UCSD-AML1 (cell line): ENCODE measurements at regions not wholly inside any gene's neighbourhood (a gene's known extent, or its start where the extent isn't known, plus 50 kb on each side); places are given as distances from the start of the nearest gene placed in this dataset.
"Not testable (repeated sequence)": the region's sequence is repeated elsewhere in the genome, so short reads cannot be mapped to it uniquely, and the experiment has no call there.

Source experiments
- DNase-seq: peaks from one replicate; lab custom pipeline; 2025; ENCODE audit not compliant: unreplicated experiment; lab: John Stamatoyannopoulos, UW

DNA sequence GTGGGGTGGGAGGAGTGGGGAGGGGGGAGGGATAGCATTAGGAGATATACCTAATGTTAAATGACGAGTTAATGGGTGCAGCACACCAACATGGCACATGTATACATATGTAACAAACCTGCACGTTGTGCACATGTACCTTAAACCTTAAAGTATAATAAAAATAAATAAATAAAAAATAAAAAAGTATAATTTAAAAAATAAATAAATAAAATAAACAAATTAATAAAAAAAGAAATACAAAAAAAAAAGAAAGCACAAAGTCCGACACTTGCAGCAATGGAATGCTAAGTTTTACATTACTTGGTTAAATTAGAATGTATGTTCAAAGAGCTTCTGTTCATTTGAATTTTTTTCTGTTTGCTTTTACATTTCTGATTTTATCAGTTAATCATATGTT is 236.5 kb upstream of the POGK start:
- not testable (repeated sequence) for DNase-seq

DNA sequence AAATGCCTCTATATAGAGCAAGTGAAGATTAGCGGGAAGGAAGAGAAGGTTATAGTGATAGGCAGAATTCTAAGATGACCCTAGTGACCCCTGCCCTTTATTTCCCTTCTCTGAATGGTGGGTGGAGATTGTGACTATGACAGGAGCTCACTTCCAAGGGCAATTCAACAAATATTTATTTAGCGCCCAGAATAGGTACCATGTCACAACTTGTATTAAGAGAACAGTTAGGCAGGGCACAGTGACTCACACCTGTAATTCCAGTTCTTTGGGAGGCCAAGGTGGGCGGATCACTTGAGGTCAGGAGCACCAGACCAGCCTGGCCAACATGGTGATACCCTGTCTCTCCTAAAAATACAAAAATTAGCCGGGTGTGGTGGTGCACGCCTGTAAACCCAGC is 236.0 kb upstream of the POGK start:
- DNase-seq, result no peak

DNA sequence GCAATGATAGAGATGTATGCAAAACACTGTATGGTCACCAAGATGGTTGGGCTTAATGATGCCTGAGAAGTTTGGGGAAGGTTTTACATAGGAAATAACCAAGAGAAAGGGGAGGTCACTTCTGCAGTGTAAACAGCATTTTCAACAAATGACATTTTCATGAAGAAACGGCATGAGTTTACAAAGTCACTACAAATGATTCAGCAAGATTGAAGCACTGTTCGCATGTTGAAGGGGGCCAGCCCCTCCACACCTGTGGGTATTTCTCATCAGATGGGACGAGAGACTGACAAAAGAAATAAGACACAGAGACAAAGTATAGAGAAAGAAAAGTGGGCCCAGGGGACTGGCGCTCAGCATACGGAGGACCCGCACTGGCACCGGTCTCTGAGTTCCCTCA is 234.1 kb upstream of the POGK start:
- no peak for DNase-seq

DNA sequence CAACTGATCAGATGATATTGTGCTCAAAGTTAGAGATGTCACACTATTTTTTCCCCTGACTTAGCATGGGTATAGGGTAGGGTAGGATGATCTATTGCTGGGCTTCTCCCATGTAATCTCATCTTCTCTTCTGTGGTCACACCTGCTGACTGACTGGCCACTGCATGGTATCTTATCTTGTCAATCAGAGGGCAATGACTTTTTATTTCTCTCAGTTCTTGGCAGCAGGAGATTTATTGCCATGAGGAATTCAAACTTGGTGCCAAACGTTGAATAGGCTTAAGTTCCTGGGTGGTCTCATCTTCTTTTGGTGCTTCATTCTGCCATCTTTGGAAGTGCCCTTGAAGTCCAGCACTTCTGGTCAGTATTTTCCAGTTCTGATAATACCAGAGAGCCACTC is 226.4 kb upstream of the POGK start:
- no peak for DNase-seq

DNA sequence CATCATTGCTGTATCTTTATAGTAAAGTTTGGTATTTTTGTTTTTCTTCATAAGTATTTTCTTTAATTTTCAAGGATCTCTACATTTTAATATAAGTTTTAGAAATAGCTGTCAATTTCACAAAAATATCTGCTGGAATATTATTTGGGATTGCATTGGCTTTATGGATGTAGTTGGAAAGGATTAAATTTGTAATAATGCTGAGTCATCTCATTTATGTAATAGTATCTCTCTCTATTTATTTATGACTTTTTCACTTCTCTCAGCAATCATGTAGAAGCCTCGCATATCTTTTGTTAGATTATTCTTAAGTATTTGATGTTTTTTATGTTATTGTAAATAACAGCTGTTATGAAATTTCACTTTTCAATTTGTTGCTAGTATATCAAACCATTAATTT is 223.1 kb upstream of the POGK start:
- DNase-seq, result no peak

DNA sequence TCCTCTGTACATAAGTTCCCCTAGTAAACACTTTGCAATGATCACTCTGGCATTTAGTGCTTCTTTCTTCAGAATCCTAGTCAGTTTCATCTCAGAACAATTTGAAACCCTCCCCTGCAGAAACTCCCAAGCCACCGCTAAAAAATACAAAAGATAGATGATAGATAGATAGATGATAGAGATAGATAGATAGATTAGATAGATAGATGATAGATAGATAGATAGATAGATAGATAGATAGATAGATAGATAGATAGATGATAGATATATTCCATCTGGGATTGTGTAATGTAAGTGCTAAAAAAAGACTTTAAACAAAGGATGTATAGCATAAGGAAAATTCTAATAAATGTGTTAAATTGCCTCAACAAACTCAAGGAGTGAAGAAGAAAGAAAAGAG is 212.6 kb upstream of the POGK start:
- DNase-seq, result no peak

DNA sequence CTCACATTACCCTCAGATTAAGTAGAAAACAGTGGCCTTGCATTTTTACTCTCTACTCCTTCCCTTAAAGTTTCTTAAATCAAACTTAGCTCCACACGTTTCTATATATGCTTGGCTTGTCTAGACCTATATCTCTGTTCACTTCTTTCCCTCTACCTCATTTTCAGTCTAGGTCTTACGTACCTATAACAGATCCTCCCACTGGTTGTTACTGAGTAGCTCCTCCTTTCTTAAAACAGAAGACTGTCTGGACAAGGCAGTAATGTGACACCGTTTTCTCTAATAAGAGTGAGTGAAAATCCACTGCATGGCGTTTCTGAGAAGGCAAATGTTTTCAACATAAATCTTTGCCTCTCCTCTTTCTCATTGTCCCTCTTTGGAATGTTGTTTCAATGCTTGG is 211.7 kb upstream of the POGK start:
- DNase-seq, result no peak

DNA sequence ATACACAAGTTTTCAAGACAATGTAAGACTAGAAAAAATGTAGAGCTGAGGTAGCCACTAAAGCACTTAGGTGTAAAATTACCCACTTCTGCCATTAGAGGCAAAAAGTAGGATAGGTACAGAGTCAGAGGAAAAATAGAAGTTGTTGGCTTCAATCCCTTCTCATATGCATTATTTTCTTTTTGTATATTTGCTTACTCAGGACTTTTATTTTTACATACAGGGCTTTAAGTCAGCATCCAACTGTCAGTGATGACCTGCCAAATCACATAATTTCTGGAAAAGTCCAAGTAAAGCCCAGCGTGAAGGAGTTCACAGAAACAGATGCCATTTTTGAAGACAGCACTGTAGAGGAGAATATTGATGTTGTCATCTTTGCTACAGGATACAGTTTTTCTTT is 211.0 kb upstream of the POGK start:
- no peak for DNase-seq

DNA sequence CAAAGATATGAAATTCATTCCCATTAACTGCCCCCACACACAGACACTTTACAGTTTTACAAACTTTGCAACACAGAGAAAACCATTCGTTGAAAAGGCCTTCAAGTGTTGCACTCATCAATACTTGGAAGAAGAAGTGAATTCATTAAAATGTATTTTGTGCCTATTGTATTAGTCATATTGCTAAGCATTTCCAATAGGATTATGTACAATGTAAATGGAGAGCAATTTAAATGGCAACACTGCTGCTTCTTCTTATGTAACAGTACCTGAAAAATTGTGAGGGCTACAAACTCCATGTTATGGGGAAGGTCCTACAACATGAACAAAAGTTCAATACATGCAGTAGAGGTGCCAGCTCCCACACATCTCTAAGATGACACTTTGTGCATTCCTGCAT is 209.3 kb upstream of the POGK start:
- no peak for DNase-seq

DNA sequence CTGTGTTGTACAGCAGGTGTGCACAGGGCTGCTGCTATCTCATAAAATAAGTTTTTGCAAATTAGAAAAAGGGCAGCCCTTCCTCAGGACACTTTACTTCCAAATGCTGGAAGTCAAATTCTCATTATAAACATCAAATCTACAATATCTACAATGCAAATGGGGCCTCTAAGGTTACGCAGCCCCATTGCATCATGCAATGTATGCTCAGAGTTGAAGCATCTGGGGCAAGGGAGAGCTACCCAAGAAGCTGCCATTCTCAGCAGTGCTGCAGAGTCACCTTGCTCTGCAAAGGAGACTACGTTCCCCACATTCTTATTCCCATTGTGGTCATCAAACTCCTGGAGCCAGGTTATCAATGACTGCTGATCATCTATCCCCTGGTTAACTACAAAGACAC is 208.9 kb upstream of the POGK start:
- no peak for DNase-seq

DNA sequence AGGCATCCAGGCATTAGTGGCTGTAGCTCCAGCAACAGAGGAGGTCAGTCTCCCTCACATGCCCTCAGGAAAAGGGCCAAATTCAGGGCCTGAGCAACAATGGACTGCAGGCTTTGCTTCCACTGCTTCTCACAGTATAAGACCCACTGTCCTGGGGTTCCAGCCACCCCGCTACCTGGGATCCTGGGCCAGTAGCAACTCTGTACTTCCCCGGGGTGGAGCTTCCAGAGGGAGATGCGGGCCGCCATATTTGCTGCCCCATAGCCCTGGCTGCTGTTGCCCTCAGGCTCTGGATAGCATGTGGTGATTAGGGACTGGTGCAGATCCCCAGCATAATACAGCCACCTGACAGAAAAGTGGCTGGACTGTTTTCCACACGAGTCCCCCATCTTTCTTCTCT is 201.1 kb upstream of the POGK start:
- DNase-seq, result no peak

DNA sequence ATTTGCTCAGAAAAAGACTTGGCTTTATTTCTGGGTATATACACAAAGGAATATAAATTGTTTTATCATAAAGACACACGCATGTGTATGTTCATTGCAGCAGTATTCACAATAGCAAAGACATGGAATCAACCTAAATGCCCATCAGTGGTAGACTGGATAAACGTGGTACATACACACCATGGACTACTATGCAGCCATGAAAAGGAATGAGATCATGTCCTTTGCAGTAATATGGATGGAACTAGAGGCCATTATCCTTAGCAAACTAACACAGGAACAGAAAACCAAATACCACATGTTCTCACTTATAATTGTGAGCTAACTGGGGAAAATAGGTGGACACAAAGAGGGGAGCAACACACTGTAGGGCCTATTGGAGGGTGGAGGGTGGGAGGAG is 182.0 kb upstream of the POGK start:
- not testable (repeated sequence) for DNase-seq

DNA sequence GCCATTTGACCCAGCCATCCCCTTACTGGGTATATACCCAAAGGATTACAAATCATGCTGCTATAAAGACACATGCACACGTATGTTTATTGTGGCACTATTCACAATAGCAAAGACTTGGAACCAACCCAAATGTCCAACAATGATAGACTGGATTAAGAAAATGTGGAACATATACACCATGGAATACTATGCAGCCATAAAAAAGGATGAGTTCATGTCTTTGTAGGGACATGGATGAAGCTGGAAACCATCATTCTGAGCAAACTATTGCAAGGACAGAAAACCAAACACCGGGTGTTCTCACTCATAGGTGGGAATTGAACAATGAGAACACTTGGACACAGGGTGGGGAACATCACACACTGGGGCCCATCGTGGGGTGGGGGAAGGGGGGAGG is 172.5 kb upstream of the POGK start:
- not testable (repeated sequence) for DNase-seq

DNA sequence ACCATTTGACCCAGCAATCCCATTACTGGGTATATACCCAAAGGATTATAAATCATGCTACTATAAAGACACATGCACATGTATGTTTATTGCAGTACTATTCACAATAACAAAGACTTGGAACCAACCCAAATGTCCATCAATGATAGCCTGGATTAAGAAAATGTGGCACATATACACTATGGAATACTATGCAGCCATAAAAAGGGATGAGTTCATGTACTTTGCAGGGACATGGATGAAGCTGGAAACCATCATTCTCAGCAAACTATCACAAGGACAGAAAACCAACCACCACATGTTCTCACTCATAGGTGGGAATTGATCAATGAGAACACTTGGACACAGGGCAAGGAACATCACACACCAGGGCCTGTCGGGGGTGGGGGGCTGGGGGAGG is 171.7 kb upstream of the POGK start:
- DNase-seq, result not testable (repeated sequence)

DNA sequence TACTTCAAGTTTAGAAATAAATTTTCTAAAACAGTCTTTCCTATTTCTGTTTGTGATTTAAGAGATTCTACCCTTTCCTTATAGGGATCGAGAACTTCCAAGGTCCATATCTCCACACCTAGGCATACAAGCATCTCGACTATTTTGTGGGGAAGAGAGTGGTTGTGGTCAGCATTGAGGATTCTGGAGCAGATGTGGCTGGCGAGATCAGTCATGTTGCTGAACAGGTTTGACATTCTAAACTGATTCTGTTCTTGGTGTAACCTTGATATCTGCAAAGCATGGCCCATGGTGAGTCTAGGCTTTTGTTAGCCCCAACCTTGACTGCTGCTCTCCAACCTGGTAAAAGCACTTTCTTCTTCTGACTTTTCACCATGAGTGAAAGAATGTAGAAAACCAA is 167.6 kb upstream of the POGK start:
- no peak for DNase-seq

DNA sequence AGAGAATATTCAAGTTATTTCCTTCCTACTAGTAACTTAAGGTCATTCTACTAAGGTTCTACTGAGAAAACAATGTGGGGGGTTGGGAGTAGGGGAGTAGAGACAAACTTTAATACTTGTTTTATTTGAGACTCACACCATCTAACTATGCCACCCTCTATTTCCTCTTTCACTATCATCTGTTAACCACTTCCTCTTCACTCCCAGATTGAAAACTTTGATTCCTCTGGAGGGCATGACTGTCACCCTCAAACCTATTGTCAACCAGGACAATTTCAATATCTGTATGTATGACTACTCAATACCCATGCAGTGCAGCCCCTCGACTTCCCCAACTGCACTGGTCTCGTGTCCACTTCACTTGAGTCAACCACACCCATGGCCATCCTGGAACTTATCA is 165.6 kb upstream of the POGK start:
- DNase-seq, result no peak

DNA sequence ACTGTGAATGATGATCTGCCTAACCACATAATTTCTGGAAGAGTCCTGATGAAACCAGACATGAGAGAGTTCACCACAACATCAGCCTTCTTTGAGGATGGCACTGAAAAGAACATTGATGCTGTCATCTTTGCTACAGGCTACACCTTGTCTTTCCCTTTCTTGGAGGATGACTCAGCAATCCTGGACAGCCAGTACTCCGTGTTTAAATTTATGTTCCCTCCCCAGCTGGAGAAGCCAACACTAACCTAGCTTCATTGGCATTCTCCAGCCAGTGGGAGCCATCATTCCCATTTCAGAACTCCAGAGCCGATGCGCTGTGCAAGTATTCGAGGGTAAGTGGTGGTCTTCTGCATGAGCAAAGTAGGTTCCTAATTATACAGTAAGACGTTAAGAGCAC is 164.1 kb upstream of the POGK start:
- no peak for DNase-seq

DNA sequence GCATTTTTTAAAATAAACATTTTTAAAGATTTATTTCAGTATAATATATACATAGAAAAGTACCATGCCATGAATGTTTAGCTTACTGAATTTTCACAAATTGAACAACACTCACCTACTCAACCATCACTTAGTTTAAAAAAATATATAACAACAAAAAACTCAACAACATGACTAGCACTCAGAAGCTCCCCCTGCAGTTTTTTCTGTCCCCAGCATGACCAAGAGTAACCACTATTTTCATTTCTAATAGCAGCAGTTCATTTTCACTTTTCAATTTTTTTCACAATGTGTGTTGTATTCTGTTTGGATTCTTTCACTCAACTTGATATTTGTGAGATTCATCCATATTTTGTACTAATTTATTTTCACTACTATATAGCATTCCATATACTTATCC is 162.3 kb upstream of the POGK start:
- DNase-seq, result no peak

DNA sequence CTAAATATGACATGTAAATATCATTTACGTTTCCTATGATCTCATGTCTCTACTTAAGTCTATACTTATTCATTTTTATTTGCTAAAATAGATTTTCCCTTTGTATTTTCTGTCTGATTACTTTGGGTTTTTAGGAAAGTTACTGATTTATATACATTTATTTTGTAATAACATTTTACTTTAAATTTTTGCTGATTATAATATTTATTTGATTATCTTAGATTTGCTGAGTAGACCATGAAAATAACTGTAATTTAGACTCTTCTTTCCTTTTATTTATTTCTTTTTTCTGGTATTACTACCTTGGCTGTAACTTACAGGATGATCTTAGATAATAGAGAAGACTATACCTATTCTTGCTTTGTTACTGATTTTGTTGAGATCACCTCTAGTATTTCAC is 159.9 kb upstream of the POGK start:
- no peak for DNase-seq

DNA sequence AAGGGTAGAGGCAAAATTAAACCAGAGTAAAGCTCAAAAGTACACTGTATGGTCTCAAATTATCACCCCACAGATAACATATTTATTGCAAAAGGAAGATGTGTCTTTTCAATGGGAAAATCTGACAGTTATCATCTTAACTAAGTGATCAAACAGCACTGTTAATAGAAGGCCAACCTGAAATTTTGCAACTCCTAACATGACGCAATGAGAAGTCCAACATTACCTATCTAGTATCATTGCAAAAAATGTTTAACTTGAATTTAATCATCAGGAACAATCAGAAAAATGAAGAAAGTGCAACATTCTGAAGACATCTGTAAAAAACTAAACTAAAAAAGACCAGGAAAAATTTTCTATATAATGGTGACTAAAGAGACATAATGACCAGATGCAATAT is 156.7 kb upstream of the POGK start:
- DNase-seq, result no peak

DNA sequence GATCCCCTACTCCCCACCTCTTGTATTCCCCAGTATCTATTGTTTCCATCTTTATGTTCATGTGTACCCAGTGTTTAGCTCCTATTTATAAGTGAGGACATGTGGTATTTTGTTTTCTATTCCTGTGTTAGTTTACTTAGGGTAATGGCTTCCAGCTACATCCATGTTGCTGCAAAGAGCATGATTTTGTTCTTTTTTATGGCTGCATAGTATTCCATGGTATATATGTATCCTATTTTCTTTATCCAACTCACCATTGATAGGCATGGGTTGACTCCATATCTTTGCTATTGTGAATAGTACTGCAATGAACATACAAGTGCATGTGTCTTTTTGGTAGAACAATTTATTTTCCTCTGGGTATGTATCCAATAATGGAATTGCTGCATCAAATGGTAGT is 154.6 kb upstream of the POGK start:
- not testable (repeated sequence) for DNase-seq

DNA sequence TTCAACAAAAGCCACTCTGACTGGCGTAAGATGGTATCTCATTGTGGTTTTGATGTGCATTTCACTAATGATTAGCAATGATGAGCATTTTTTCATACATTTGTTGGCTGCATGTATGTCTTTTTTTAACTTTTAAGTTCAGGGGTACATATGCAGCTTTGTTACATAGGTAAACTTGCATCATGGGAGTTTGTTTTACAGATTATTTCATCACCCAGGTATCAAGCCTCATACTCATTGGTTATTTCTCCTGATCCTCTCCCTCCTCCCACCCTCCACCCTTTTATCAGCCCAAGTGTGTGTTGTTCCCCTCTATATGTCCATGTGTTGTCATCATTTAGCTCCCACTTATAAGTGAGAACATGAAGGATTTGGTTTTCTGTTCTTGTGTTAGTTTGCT is 154.1 kb upstream of the POGK start:
- no peak for DNase-seq

DNA sequence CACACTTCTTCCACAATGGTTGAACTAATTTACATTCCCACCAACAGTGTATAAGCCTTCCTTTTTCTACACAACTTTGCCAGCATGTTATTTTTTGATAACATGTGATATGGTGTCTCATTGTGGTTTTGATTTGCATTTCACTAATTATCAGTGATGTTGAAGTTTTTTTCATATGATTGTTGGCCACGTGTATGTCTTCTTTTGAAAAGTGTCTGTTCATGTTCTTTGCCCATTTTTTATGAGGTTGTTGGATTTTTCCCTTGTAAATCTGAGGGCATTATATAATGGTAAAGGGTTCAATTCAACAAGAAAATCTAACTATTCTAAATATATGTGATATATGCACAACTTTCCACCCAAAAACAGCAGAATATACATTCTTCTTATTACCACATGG is 153.4 kb upstream of the POGK start:
- not testable (repeated sequence) for DNase-seq

DNA sequence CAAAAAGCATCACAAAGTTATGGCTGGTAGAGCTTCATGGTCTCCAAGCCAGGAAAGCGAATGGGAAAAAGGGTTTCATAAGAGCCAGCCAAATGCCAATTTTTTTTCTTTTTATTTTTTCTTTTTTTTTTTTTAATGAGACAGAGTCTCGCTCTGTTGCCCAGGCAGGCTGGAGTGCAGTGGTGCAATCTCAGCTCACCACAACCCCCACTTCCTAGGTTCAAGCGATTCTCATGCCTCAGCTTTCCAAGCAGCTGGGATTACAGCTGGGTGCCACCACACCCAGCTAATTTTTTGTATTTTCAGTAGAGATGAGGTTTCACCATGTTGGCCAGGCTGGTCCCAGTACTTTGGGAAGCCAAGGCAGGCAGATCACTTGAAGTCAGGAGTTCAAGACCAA is 148.7 kb upstream of the POGK start:
- DNase-seq, result not testable (repeated sequence)
